Urothelium cell line (cell line): ENCODE measurements at regions not wholly inside any gene's neighbourhood (a gene's known extent, or its start where the extent isn't known, plus 50 kb on each side); places are given as distances from the start of the nearest gene placed in this dataset.

Source experiments
- DNase-seq: peaks from one replicate; pipeline ENCODE4 v3.0.0; 2011; ENCODE audit warnings: low spot score, mixed read lengths
- FAIRE-seq: peaks from 2 replicates; lab custom pipeline; 2011; peaks lifted over from hg19 to GRCh38; lab: Jason Lieb, UNC

GRCh38 chr10:81093056-81093455 lies 555.4 kb downstream of the SH2D4B start:
- no peak for FAIRE-seq
- DNase-seq, result no peak

GRCh38 chr10:81095238-81095637 lies 557.5 kb downstream of the SH2D4B start:
- FAIRE-seq (no peak), DNase-seq (no peak)

DNA sequence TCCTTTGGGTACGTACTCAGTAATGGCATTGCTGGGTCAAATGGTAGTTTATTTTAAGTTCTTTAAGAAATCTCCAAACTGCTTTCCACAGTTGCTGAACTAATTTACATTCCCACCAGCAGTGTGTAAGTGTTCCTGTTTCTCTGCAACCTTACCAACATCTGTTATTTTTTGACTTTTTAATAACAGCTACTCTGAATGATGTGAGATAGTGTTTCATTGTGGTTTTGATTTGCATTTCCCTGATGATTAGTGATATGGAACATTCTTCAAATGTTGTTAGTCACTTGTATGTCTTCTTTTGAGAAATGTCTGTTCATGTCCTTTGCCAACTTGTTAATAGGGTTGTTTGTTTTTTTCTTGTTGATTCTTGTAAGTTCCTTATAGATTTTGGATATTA lies 558.9 kb downstream of the SH2D4B start:
- FAIRE-seq, result no peak

GRCh38 chr10:81101062-81101461 lies 563.4 kb downstream of the SH2D4B start:
- no peak for FAIRE-seq

More for the DNA sequence above, 558.9 kb downstream of the SH2D4B start:
- no peak for DNase-seq

GRCh38 chr10:81104494-81104893 lies 566.8 kb downstream of the SH2D4B start:
- no peak for FAIRE-seq
- no peak for DNase-seq

More at GRCh38 chr10:81101062-81101461, 563.4 kb downstream of the SH2D4B start:
- DNase-seq, result no peak

DNA sequence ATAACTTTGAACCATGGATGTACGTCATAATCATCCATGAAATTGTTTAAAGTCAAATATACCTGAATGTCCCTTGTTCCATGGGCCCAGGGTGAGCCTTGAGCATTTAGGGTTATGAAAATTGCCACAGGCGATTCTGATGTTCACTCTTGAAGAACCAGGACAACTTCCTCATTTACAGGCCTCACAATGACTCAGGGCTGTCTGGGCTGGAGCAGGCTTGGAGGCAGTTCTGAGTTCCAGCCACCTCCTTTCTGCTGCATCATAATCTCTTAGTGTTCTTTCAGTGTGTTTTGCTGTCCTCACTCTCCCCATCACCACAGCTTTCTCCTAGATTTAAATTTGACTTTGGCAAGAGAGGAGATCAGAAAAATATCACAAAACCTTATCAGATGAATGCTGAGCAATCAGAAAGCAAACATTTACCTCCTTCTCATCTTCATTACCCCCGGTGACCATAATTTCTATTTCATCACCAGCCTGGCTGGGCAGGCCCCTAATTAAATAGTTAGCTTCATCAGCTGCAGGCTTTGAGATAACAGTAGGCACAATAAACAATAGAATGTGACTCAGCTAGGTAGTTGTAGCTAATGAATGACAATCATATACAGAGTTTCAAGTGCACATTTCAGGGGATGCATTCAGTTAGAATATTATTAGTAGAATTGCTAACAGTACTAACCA lies 571.0 kb downstream of the SH2D4B start:
- no peak for FAIRE-seq
- DNase-seq, result no peak

DNA sequence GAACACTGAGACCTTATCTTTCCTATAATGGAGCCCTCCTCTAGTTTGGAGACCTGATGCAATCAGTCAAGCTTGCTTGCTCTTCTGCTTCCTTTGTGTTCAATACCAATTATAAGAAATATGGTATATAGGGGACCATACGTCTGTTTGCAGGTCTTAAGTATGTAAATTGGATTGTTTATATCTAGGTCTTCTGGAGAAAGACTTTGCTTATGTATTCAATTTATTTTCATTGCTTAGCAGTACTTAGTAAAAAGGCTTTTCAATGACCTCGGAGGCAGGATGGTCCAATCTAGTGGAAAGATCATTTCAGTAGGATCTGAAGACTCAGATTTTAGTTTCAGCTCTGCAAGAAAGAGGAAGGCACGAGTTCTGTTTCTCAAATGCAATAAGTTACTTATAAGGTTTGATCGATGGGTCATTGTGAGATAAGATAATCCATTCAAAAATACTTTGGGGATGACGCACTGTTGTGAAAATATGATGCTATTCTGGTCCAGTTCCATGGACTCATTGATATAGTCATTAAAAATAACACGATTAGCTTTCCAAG lies 571.6 kb downstream of the SH2D4B start:
- no peak for FAIRE-seq

DNA sequence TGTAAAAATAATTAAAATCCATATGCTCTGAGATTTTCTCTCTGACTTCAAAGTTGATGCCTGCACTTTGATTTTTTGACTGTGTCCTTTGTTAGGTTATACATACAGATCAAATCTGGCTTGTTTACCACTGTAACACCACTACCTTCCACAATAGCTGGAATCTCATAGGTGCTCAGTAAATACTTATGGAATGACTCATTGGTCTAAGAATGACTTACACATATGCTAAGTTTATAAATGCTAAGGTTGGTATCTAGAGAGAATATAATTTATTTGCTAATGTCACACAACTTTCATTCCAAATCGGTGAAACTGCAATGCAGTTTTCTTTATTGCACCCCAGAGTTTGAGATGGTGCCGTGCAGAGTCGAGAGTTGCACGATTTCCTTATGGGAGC lies 578.5 kb downstream of the SH2D4B start:
- FAIRE-seq (no peak), DNase-seq (peak; percentile 41)

More for the DNA sequence above, 571.6 kb downstream of the SH2D4B start:
- DNase-seq, result no peak

- peak; percentile 32 for FAIRE-seq
- DNase-seq, result peak; percentile 30
These were observed 579.3 kb downstream of the SH2D4B start for GRCh38 chr10:81116990-81117389.

GRCh38 chr10:81127931-81128330 lies 590.2 kb downstream of the SH2D4B start:
- FAIRE-seq (no peak), DNase-seq (no peak)

DNA sequence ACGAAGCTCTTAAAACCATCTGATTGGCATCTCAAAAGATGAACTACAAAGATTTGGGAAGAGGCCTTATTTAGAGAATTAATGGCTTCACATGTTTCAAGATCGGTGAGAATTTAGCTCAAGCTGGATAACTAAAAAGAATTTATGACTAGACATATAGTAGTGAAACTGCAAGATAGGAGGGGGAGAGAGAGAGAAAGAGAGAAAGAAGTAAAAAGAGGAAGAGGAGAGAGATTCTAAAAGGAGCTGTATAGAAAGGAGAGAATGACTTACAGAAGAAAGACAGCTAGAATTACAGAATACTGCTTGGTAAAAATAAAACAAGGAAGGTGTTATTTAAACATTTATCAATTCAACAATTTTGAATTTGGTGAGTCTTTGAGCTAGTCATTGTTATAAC lies 592.3 kb downstream of the SH2D4B start:
- DNase-seq (no peak), FAIRE-seq (no peak)

- no peak for FAIRE-seq
These were observed 598.1 kb downstream of the SH2D4B start for GRCh38 chr10:81135851-81136250.

DNA sequence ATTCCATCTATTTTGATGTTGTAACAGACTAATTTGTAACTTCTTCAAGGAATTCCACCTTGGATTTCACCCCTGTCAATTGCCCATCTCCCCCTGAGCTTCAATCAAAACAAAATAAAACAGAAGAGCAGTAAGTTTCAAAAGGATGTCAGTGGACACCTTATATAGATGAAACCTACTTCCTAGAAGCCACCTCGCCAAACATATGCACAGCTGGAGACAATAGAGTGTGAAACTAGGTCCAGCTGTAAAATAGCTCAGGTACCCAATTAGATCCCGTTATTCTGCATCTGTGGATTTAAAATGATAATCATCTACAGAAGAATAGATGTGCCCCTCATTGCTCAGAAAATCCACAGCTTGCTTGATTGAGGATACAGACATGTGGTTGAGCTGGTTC lies 598.6 kb downstream of the SH2D4B start:
- DNase-seq, result no peak
- FAIRE-seq, result no peak

More at GRCh38 chr10:81135851-81136250, 598.1 kb downstream of the SH2D4B start:
- DNase-seq, result no peak

GRCh38 chr10:81145975-81146374 lies 608.3 kb downstream of the SH2D4B start:
- FAIRE-seq (no peak), DNase-seq (no peak)

DNA sequence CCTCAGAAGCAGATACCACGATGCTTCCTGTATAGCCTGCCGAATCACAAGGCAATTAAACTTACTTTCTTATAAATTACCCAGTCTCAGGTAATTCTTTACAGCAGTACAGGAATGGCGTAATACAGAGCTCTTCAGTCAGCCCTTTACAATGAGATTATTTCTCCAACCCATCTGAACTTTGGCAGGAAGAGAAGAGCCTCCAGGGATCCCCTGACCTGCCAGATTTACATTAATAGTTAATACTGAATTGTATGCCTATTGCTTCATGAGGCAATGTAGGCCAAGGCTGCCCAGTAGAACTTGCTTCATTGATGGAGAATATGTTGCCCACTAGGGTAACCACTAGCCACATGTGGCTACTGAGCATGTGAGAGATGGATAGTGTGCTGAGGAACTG lies 608.7 kb downstream of the SH2D4B start:
- FAIRE-seq (no peak), DNase-seq (no peak)

GRCh38 chr10:81152656-81153055 lies 615.0 kb downstream of the SH2D4B start:
- DNase-seq, result no peak
- FAIRE-seq, result no peak

DNA sequence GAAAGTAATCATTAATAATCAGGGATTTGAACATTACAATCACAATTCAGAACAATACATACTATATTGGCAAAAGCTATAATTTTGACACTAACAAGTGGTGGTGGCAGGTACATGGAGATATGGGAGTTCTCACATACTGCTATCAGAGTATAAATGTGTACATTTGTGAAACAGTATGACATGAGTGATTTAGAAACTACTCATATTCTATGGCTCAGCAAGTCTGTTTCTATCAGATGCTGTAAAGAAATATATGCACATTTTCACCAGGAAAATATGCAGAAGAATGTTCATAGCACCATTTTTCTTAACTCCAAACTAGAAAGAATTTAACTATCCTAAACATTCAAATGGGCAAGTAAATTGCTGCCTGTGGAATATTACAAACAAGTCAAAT lies 620.0 kb downstream of the SH2D4B start:
- DNase-seq, result no peak
- no peak for FAIRE-seq

- DNase-seq (no peak), FAIRE-seq (no peak)
These were observed 640.0 kb downstream of the SH2D4B start for GRCh38 chr10:81177651-81178244.

DNA sequence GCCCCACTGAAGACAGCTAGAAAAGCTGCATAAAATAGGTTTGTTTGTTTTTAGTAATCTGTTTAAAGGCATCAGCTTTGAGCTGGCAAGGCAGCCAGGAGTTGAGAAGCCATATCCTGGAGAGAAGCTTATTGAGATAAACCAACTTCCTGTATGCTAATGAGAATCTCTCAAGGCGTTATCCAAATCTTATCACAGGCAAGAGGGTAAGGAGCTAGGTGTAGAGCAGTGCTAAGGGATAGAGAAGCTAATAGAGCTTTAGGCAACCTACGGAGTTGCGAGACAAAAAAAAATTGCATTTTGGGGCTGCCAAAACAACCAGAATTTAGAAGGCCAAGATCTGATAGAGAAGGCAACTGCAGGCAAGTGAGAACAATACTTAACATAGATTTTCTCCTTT lies 641.6 kb downstream of the SH2D4B start:
- FAIRE-seq (no peak), DNase-seq (no peak)

DNA sequence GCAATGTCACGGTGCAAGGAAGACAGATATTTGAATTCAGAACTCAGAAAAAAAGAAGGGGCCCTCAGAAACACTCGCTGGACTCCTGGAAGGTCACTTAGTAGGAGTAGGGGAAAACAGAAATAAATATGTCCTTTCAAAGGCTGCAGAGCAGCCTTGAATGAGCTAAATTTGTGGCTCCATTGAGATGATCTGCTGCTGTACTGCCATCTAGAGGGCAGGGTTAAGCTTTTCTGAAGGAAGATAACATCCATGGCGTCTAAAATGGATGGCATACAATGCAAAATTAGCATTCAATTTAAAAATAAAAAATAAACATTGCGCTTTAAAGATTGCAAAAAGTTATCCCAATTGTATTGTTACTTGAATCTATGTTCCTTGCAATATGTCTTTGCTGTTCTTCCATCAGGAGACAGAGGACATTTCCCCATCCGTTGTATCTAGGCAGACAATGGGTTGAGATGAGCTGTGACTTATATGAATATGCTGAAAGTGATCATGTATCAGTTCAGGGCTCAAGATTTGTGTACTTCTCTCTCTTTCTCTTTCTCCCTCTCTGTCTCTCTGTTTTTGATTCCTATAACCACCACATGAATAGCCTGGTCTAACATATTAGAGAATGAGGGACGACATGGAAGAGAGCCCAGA lies 642.2 kb downstream of the SH2D4B start:
- FAIRE-seq (no peak), DNase-seq (peak; percentile 21)

GRCh38 chr10:81182296-81182695 lies 644.6 kb downstream of the SH2D4B start:
- FAIRE-seq (no peak), DNase-seq (no peak)
